NCI-H460 (cell line): ENCODE measurements at regions not wholly inside any gene's neighbourhood (a gene's known extent, or its start where the extent isn't known, plus 50 kb on each side); places are given as distances from the start of the nearest gene placed in this dataset.
"Not testable (repeated sequence)": the region's sequence is repeated elsewhere in the genome, so short reads cannot be mapped to it uniquely, and the experiment has no call there.

Experiments used
- DNase-seq: peaks from one replicate; pipeline ENCODE4 v3.0.0-alpha.2; 2016; ENCODE audit warnings: low read depth; ENCODE audit errors: extremely low read depth
- small RNA-seq, 2 experiments: library from RNA; depleted of rRNA; stranded (forward); fragments of <200 nt; gene quantifications; one replicate each; pipeline ENCODE3, GENCODE V24; 2014

DNA sequence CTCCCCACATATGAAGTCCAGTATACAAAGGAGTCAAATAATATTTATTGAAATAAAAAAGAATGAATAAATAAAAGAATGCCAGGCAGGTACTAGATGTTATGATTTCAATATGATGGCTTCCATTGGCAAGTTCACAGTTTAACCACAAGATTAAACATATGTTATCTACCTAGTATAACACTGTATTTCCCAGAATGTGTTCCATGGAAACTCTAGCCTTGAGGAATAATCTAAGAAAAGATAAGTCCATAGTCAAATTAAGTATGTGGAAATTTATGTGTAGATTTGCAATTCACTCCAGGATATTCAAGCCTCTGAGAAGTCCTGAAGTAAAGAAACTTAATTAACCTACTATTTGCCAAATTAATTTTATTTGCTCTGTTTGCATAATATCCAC lies 71.1 kb upstream of the FMNL2 start:
- DNase-seq: no peak

DNA sequence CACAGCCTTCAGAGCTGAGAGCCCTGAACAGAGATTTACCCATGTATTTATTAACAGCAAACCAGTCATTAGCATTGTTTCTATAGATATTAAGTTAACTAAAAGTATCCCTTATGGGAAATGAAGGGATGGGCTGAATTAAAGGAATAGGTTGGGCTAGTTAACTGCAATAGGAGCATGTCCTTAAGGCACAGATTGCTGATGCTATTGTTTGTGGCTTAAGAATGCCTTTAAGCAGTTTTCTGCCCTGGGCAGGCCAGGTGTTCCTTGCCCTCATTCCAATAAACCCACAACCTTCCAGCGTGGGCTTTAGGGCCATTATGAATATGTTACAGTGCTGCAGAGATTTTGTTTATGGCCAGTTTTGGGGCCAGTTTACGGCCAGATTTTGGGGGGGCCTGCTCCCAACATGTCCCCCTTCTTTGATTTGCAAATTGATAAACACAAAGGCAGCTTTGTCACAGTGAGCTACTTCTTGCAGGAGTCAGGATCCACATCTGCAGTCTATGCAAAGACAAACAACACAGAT lies 61.2 kb upstream of the FMNL2 start:
- DNase-seq: not testable (repeated sequence)

DNA sequence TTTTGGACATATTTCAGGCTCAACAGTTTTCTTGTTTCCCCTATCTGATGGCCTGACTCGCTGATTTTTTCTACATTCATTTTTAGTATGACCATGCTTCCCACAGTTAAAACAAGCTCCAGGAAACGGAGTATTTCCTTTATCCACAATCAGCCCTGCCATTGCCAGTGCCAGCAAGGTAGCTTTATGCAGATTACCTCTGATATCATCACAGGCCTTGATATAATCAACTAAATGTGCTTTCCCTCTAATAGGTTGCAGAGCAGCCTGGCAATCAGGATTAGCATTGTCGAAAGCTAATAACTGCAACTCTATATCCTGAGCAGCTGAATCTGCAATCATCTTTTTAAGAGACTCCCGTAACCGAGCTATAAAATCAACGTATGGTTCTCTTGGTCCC lies 57.1 kb upstream of the FMNL2 start:
- DNase-seq: not testable (repeated sequence)

DNA sequence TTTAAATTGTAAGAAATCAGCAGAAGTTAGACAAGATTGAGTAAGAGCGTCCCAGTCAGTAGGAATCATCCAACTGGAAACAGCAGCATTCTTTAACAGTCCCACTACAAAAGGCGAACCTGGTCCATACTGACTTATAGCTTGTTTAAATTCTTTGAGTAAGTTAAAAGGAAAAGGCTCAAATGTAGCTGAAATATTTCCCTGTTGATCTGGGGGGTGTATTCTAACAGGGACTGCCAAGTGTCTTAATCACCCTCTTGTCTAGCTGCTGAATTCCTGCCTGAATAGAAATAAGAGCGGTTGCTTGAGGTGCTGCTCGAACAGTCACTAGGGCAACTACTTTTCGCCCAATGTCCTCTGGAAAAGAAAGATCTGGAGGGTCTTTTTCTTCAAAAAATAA lies 56.4 kb upstream of the FMNL2 start:
- no peak for DNase-seq

DNA sequence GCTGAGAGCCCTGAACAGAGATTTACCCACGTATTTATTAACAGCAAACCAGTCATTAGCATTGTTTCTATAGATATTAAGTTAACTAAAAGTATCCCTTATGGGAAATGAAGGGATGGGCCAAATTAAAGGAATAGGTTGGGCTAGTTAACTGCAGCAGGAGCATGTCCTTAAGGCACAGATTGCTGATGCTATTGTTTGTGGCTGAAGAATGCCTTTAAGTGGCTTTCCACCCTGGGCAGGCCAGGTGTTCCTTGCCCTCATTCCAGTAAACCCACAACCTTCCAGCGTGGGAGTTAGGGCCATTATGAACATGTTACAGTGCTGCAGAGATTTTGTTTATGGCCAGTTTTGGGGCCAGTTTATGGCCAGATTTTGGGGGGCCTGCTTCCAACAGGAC lies 55.6 kb upstream of the FMNL2 start:
- DNase-seq: not testable (repeated sequence)

DNA sequence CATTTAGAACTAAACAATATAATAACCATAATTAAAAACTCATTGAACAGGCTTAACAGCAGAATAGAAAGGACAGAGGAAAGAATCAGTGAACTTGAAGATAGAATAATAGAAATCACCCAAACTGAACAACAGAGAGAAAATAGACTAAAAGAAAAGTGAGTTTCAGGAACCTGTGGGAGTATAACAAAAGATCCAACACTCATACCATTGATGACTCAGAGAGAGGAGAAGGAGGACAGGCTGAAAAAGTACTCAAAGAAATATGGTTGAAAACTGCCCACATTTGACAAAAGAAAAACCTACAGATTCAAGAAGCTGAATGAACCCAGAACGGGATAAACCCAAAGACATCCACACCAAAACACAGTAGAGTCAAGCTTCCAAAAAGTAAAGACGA lies 54.2 kb upstream of the FMNL2 start:
- no peak for DNase-seq

DNA sequence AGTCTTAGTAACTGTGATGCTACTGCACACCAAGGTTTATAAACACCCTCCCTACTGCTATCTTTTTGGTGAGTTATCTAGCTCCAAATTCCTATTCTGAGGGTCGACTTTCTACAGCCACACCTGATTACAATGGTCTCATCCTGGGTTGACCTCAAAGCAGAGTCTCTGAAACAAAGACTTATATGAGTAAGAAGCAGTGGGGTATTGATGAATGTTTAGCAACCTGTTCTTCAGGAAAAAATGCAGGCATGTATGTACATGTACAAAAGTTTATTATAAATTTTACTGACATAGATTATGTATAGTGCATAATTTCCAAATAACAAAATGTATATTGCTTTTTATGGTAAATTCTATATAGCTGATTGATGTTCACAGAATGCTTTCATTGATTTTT lies 51.6 kb upstream of the FMNL2 start:
- no peak for DNase-seq

DNA sequence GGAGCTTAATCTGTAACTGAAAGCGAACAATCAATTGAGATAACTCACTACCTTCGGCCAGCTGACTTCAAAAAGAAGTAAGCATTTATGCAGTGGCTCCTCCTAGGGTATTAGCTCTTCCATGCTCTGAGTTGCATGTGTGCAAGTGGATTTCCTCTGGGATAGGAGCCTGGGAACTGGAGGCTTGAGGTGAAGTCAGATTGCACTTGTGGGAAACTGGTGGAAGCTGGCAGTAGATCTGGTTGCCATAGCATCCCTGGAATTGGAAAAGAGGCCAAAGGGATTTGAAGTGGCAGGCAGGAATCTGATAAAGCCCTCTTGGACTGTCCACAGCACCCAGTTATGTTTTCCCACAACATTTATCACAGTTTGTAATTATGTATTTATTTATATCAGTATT lies 50.6 kb upstream of the FMNL2 start:
- no peak for DNase-seq

Small RNA genes in the stretch of these regions (small RNA-seq; reads per million reads assigned to genes)
- gene RF00019: 0 reads per million in 2 experiments
